ENCODE measurements at regions not wholly inside any gene's neighbourhood (a gene's known extent, or its start where the extent isn't known, plus 50 kb on each side); places are given as distances from the start of the nearest gene placed in this dataset.

- TF ChIP-seq ARNT (IDR thresholded peaks at IDR 0.05): no peak
- TF ChIP-seq BHLHE40 (IDR thresholded peaks at IDR 0.05; ENCODE audit: borderline replicate concordance): no peak
Observed at GRCh38 chr2:22854588-22854987, 530.4 kb upstream of the KLHL29 start.
